Upper lobe of left lung (tissue), 6 donors: ENCODE measurements at regions not wholly inside any gene's neighbourhood (a gene's known extent, or its start where the extent isn't known, plus 50 kb on each side); places are given as distances from the start of the nearest gene placed in this dataset.

Experiments used
- ATAC-seq, 2 donors: fragments of 200-7000 bp; cut with Tn5 transposase; one replicate each; pipeline ENCODE4 v1.9.1; 2022; ENCODE audit warnings: mild to moderate bottlenecking in 2 of 2, moderate library complexity in 2 of 2; ENCODE audit not compliant: low FRiP score in 2 of 2
- DNase-seq, 2 donors: peaks; one replicate each; pipeline ENCODE4 v3.0.0-alpha.2; 2019 to 2020
- H3K27ac ChIP-seq, 4 donors: fragments of 200-600 bp; sonication (generic); one replicate each; pipeline ENCODE4 v1.5.1; 2016 to 2019
- H3K27me3 ChIP-seq, 4 donors: fragments of 200-600 bp; sonication (generic); one replicate each; pipeline ENCODE4 v1.5.1; 2017 to 2019
- H3K36me3 ChIP-seq, 4 donors: fragments of 200-600 bp; sonication (generic); one replicate each; pipeline ENCODE4 v1.5.1; 2016 to 2019
- H3K4me1 ChIP-seq, 4 donors: fragments of 200-600 bp; sonication (generic); one replicate each; pipeline ENCODE4 v1.5.1; 2018 to 2019
- H3K4me3 ChIP-seq, 4 donors: fragments of 200-600 bp; sonication (generic); one replicate each; pipeline ENCODE4 v1.5.1; 2017 to 2019; ENCODE audit warnings: mild to moderate bottlenecking in 2 of 4, moderate library complexity in 1 of 4
- H3K9me3 ChIP-seq, 4 donors: fragments of 200-600 bp; sonication (generic); one replicate each; pipeline ENCODE4 v1.5.1; 2018 to 2019
- CTCF ChIP-seq, 6 experiments: fragments of 450-650 bp in 4 of 6; fragments of 200-600 bp in 2 of 6; sonication (generic) in 2 of 6; IDR thresholded peaks; one replicate each; pipeline ENCODE4 v1.5.1; 2016 to 2019; ENCODE audit warnings: antibody characterized with exemption in 6 of 6
- EP300 ChIP-seq, 4 donors: sonication (generic); formaldehyde crosslinking; IDR thresholded peaks; one replicate each; pipeline ENCODE4 v1.5.1; 2017; ENCODE audit warnings: antibody characterized with exemption in 4 of 4, control low read depth in 2 of 4
- POLR2A ChIP-seq, 4 donors: fragments of 450-650 bp; IDR thresholded peaks; one replicate each; pipeline ENCODE4 v1.5.1; 2016 to 2017; ENCODE audit warnings: antibody characterized with exemption in 4 of 4, mild to moderate bottlenecking in 2 of 4
- POLR2AphosphoS5 ChIP-seq, 2 donors: sonication (generic); formaldehyde crosslinking; IDR thresholded peaks; one replicate each; pipeline ENCODE4 v1.5.1; 2017; ENCODE audit warnings: antibody characterized with exemption in 2 of 2
- WGBS, 2 donors: methylation state at CpG; one replicate each; pipeline ENCODE4 v1.1.5; 2017 to 2018; 5-methylcytosine and 5-hydroxymethylcytosine counted together
- donor health status: DM: no; HTN: no; CAD: no; lungs with moderate emphysema.
- donor health status: DM: no; HTN: yes; CAD: no; lungs with severe emphysema.

- 64 to 71% methylated on average over 3 of the region's 3 CpGs for WGBS, 2 donors
- no peak for ATAC-seq
Observed at GRCh38 chr13:34124666-34125306, 306.8 kb downstream of the RFC3 start.

GRCh38 chr13:34127523-34127922 lies 309.6 kb downstream of the RFC3 start:
- no peak for TF ChIP-seq CTCF (IDR thresholded peaks at IDR 0.05)
- TF ChIP-seq POLR2AphosphoS5 (IDR thresholded peaks at IDR 0.05), result no peak
- TF ChIP-seq EP300 (IDR thresholded peaks at IDR 0.05), result no peak
- Histone ChIP-seq H3K4me1 (no peaks in the 10 kb centered on the region), H3K4me3 (no peak overlapping the region), H3K9me3 (no peaks in the 10 kb centered on the region), H3K36me3 (no peaks in the 10 kb centered on the region), H3K27me3 (no peaks in the 10 kb centered on the region), H3K27ac (no peak overlapping the region)
- 88 to 92% methylated on average over 4 of the region's 4 CpGs for WGBS, 2 donors
- no peak for DNase-seq
- no peak for ATAC-seq

More at GRCh38 chr13:34124666-34125306, 306.8 kb downstream of the RFC3 start:
- Histone ChIP-seq H3K4me3 (no peak overlapping the region), H3K36me3 (no peaks in the 10 kb centered on the region), H3K9me3 (no peaks in the 10 kb centered on the region), H3K27ac (no peak overlapping the region), H3K4me1 (no peaks in the 10 kb centered on the region), H3K27me3 (no peaks in the 10 kb centered on the region)
- TF ChIP-seq POLR2A (IDR thresholded peaks at IDR 0.05) (no peak), CTCF (IDR thresholded peaks at IDR 0.05) (no peak), EP300 (IDR thresholded peaks at IDR 0.05) (no peak), POLR2AphosphoS5 (IDR thresholded peaks at IDR 0.05) (no peak)
- DNase-seq, result no peak

- H3K27ac ChIP-seq, result no peak overlapping the region
- ATAC-seq, result no peak
- H3K27me3 ChIP-seq, result no peaks in the 10 kb centered on the region
- no peaks in the 10 kb centered on the region for H3K36me3 ChIP-seq
- no peak for TF ChIP-seq EP300 (IDR thresholded peaks at IDR 0.05)
- H3K4me1 ChIP-seq, result no peaks in the 10 kb centered on the region
- WGBS, 2 donors, result 78 to 81% methylated on average over 3 of the region's 3 CpGs
- H3K9me3 ChIP-seq, result no peaks in the 10 kb centered on the region
- DNase-seq, result no peak
- H3K4me3 ChIP-seq, result no peak overlapping the region
Observed at GRCh38 chr13:34128661-34129060, 310.7 kb downstream of the RFC3 start.

GRCh38 chr13:34129436-34129835 lies 311.5 kb downstream of the RFC3 start:
- Histone ChIP-seq H3K4me3 (no peak overlapping the region), H3K36me3 (no peaks in the 10 kb centered on the region), H3K27ac (no peak overlapping the region), H3K4me1 (no peaks in the 10 kb centered on the region), H3K27me3 (no peaks in the 10 kb centered on the region), H3K9me3 (no peaks in the 10 kb centered on the region)
- no peak for TF ChIP-seq POLR2AphosphoS5 (IDR thresholded peaks at IDR 0.05)
- TF ChIP-seq POLR2A (IDR thresholded peaks at IDR 0.05), result no peak
- TF ChIP-seq EP300 (IDR thresholded peaks at IDR 0.05), result no peak
- TF ChIP-seq CTCF (IDR thresholded peaks at IDR 0.05), result no peak
- DNase-seq, result no peak
- ATAC-seq, result no peak

- Histone ChIP-seq H3K27me3 (no peaks in the 10 kb centered on the region), H3K4me3 (no peak overlapping the region), H3K9me3 (peaks cover 0 to 5% (median 0%) of the 10 kb centered on the region in 4 donors), H3K27ac (no peak overlapping the region), H3K4me1 (no peaks in the 10 kb centered on the region), H3K36me3 (no peaks in the 10 kb centered on the region)
- TF ChIP-seq POLR2A (IDR thresholded peaks at IDR 0.05), result no peak
- DNase-seq (no peak), ATAC-seq (no peak)
- 90 to 95% methylated on average over 2 of the region's 2 CpGs for WGBS, 2 donors
Observed at GRCh38 chr13:34137200-34137599, 319.3 kb downstream of the RFC3 start.

GRCh38 chr13:34139660-34140227 lies 321.8 kb downstream of the RFC3 start:
- no peak for ATAC-seq

More at GRCh38 chr13:34139660-34140227, 321.8 kb downstream of the RFC3 start:
- DNase-seq, result no peak
- peaks cover 0 to 5% (median 0%) of the 10 kb centered on the region in 4 donors for H3K9me3 ChIP-seq
- no peak for TF ChIP-seq POLR2AphosphoS5 (IDR thresholded peaks at IDR 0.05)
- no peak for TF ChIP-seq POLR2A (IDR thresholded peaks at IDR 0.05)
- TF ChIP-seq CTCF (IDR thresholded peaks at IDR 0.05), result no peak
- TF ChIP-seq EP300 (IDR thresholded peaks at IDR 0.05), result no peak
- H3K4me1 ChIP-seq, result no peaks in the 10 kb centered on the region
- no peaks in the 10 kb centered on the region for H3K36me3 ChIP-seq
- no peaks in the 10 kb centered on the region for H3K27me3 ChIP-seq
- no peak overlapping the region for H3K4me3 ChIP-seq
- no peak overlapping the region for H3K27ac ChIP-seq
- 76 to 86% methylated on average over 4 of the region's 4 CpGs for WGBS, 2 donors
